Liver (tissue), 8 donors: ENCODE measurements at regions not wholly inside any gene's neighbourhood (a gene's known extent, or its start where the extent isn't known, plus 50 kb on each side); places are given as distances from the start of the nearest gene placed in this dataset.

Experiments used
- DNase-seq: peaks from one replicate; pipeline ENCODE4 v3.0.0-alpha.2; 2017; ENCODE audit warnings: low spot score
- H3K27ac ChIP-seq, 2 donors: one replicate each; pipeline ENCODE4 v1.7.0; 2013; ENCODE audit warnings: inconsistent platforms in 2 of 2, low read length in 2 of 2, control low read depth in 1 of 2, low read depth in 1 of 2, mild to moderate bottlenecking in 1 of 2
- H3K27me3 ChIP-seq, 4 donors: one replicate each; pipeline versions ENCODE4 v1.6.1 to v1.7.0; 2013; ENCODE audit warnings: low read length in 3 of 4, inconsistent platforms in 1 of 4, mild to moderate bottlenecking in 1 of 4, moderate library complexity in 1 of 4; ENCODE audit not compliant: control insufficient read depth in 4 of 4, insufficient read depth in 4 of 4
- H3K36me3 ChIP-seq, 4 donors: one replicate each; pipeline versions ENCODE4 v1.6.1 to v1.7.0; 2013; ENCODE audit warnings: low read length in 3 of 4, mild to moderate bottlenecking in 3 of 4, low read depth in 1 of 4, moderate library complexity in 1 of 4; ENCODE audit not compliant: control insufficient read depth in 4 of 4, insufficient read depth in 3 of 4
- H3K4me1 ChIP-seq, 4 donors: one replicate each; pipeline versions ENCODE4 v1.6.1 to v1.7.0; 2013; ENCODE audit warnings: low read length in 3 of 4, mild to moderate bottlenecking in 3 of 4, moderate library complexity in 1 of 4; ENCODE audit not compliant: control insufficient read depth in 4 of 4, insufficient read depth in 4 of 4
- H3K4me3 ChIP-seq, 3 donors: one replicate each; pipeline versions ENCODE4 v1.6.1 to v1.7.0; 2013; ENCODE audit warnings: low read length in 3 of 3, control low read depth in 1 of 3, low read depth in 1 of 3, mild to moderate bottlenecking in 1 of 3
- H3K9ac ChIP-seq, 2 donors: one replicate each; pipeline ENCODE4 v1.7.0; 2013; ENCODE audit warnings: low read length in 2 of 2, mild to moderate bottlenecking in 2 of 2, moderate library complexity in 2 of 2, control low read depth in 1 of 2, low read depth in 1 of 2
- H3K9me3 ChIP-seq, 4 donors: one replicate each; pipeline versions ENCODE4 v1.6.1 to v1.7.0; 2013; ENCODE audit warnings: low read length in 3 of 4; ENCODE audit not compliant: control insufficient read depth in 4 of 4
- ATF3 ChIP-seq: IDR thresholded peaks from 2 replicates; pipeline ENCODE4 v1.6.1; 2016; ENCODE audit warnings: antibody characterized with exemption
- EGR1 ChIP-seq, 2 donors: IDR thresholded peaks; 2 replicates each; pipeline ENCODE4 v1.6.1; 2016 to 2018; ENCODE audit warnings: antibody characterized with exemption in 2 of 2, low read depth in 2 of 2
- FOXA1 ChIP-seq: IDR thresholded peaks from 2 replicates; pipeline ENCODE4 v1.6.1; 2016; ENCODE audit warnings: antibody characterized with exemption
- FOXA2 ChIP-seq: IDR thresholded peaks from 2 replicates; pipeline ENCODE4 v1.6.1; 2016; ENCODE audit warnings: antibody characterized with exemption
- GABPA ChIP-seq, 2 donors: IDR thresholded peaks in 1 of 2; conservative IDR thresholded peaks in 1 of 2; 2 replicates each; pipeline ENCODE4 v1.6.1; 2016; ENCODE audit warnings: antibody characterized with exemption in 2 of 2, mild to moderate bottlenecking in 1 of 2, moderate library complexity in 1 of 2
- HNF4A ChIP-seq, 2 donors: conservative IDR thresholded peaks; 2 replicates each; pipeline ENCODE4 v1.6.1; 2016; ENCODE audit warnings: antibody characterized with exemption in 2 of 2, mild to moderate bottlenecking in 2 of 2
- HNF4G ChIP-seq: IDR thresholded peaks from 2 replicates; pipeline ENCODE4 v1.6.1; 2016; ENCODE audit warnings: antibody characterized with exemption
- JUND ChIP-seq, 2 donors: IDR thresholded peaks; 2 replicates each; pipeline ENCODE4 v1.6.1; 2016; ENCODE audit warnings: antibody characterized with exemption in 2 of 2
- NR2F2 ChIP-seq: IDR thresholded peaks from 2 replicates; pipeline ENCODE4 v1.6.1; 2016; ENCODE audit warnings: antibody characterized with exemption
- RAD21 ChIP-seq, 2 donors: IDR thresholded peaks; 2 replicates each; pipeline ENCODE4 v1.6.1; 2016; ENCODE audit warnings: antibody characterized with exemption in 2 of 2, mild to moderate bottlenecking in 2 of 2
- RXRA ChIP-seq, 2 donors: IDR thresholded peaks; 2 replicates each; pipeline ENCODE4 v1.6.1; 2017 to 2018; ENCODE audit warnings: antibody characterized with exemption in 2 of 2, mild to moderate bottlenecking in 1 of 2
- SP1 ChIP-seq: IDR thresholded peaks from 2 replicates; pipeline ENCODE4 v1.6.1; 2018; ENCODE audit warnings: antibody characterized with exemption, mild to moderate bottlenecking
- TAF1 ChIP-seq: conservative IDR thresholded peaks from 2 replicates; pipeline ENCODE4 v1.6.1; 2016; ENCODE audit warnings: antibody characterized with exemption, mild to moderate bottlenecking
- YY1 ChIP-seq: IDR thresholded peaks from 2 replicates; pipeline ENCODE4 v1.6.1; 2016; ENCODE audit warnings: antibody characterized with exemption, mild to moderate bottlenecking
- ZBTB33 ChIP-seq: IDR thresholded peaks from 2 replicates; pipeline ENCODE4 v1.6.1; 2016; ENCODE audit warnings: antibody characterized with exemption
- WGBS: extraction: QIAGEN DNeasy Blood & Tissue Kit; methylation state at CpG from one replicate; pipeline ENCODE4 v1.1.7; 2013; 5-methylcytosine and 5-hydroxymethylcytosine counted together
- TF ChIP-seq, protein P1 (sequence below): IDR thresholded peaks from 2 replicates; pipeline ENCODE4 v1.6.1; 2016; ENCODE audit warnings: antibody characterized with exemption, mild to moderate bottlenecking
- TF ChIP-seq, protein P2 (sequence below): IDR thresholded peaks from 2 replicates; pipeline ENCODE4 v1.6.1; 2016; ENCODE audit warnings: antibody characterized with exemption
- TF ChIP-seq, protein P3 (sequence below): fragments of 150-350 bp; IDR thresholded peaks from 2 replicates; pipeline ENCODE4 v1.5.1; 2017; ENCODE audit warnings: improper control_type of control experiment, low read depth, low read length; ENCODE audit not compliant: missing input control
- donor health status: healthy.
- donor health status: healthy.
- donor health status: healthy.
- donor health status: healthy.
- donor health status: healthy.

DNA sequence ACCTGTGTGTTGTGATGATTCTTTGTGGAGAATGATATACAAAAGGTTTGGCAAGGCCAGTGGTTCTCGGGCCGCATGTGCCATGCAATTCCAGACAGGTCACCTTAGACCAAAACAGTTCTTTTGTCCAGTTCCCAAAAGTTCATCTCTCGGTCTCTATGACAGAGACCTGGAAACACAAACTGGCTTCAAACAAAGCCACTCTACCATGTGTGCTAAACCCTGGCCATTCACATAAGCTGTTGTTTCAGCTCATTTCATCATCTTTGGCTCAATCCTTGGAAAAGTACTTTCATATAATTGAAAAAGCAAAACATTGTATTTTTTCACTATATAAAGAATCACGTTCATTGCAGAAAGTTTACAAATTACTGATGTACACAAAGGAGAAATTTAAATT, 210.5 kb upstream of the SEMA6A start:
- no peak overlapping the region for H3K9ac ChIP-seq
- WGBS, result 88% methylated on average over 4 of the region's 4 CpGs
- H3K27me3 ChIP-seq, result no peaks in the 10 kb centered on the region
- DNase-seq, result no peak
- no peak overlapping the region for H3K27ac ChIP-seq
- H3K36me3 ChIP-seq, result no peaks in the 10 kb centered on the region
- H3K4me3 ChIP-seq, result no peak overlapping the region
- peaks cover under 1 to 7% (median 4%) of the 10 kb centered on the region in 4 donors for H3K9me3 ChIP-seq
- H3K4me1 ChIP-seq, result no peaks in the 10 kb centered on the region
- TF ChIP-seq JUND (IDR thresholded peaks at IDR 0.05), result no peak
- TF ChIP-seq ZBTB33, result no peak
- TF ChIP-seq YY1, result no peak
- no peak for TF ChIP-seq FOXA2
- TF ChIP-seq RAD21 (IDR thresholded peaks at IDR 0.05), result no peak
- TF ChIP-seq EGR1 (IDR thresholded peaks at IDR 0.05; ENCODE audit: low read depth in 2 of 2), result no peak
- no peak for TF ChIP-seq ATF3
- TF ChIP-seq SP1, result no peak
- TF ChIP-seq FOXA1, result no peak
- TF ChIP-seq NR2F2, result no peak
- TF ChIP-seq, protein P1, sequence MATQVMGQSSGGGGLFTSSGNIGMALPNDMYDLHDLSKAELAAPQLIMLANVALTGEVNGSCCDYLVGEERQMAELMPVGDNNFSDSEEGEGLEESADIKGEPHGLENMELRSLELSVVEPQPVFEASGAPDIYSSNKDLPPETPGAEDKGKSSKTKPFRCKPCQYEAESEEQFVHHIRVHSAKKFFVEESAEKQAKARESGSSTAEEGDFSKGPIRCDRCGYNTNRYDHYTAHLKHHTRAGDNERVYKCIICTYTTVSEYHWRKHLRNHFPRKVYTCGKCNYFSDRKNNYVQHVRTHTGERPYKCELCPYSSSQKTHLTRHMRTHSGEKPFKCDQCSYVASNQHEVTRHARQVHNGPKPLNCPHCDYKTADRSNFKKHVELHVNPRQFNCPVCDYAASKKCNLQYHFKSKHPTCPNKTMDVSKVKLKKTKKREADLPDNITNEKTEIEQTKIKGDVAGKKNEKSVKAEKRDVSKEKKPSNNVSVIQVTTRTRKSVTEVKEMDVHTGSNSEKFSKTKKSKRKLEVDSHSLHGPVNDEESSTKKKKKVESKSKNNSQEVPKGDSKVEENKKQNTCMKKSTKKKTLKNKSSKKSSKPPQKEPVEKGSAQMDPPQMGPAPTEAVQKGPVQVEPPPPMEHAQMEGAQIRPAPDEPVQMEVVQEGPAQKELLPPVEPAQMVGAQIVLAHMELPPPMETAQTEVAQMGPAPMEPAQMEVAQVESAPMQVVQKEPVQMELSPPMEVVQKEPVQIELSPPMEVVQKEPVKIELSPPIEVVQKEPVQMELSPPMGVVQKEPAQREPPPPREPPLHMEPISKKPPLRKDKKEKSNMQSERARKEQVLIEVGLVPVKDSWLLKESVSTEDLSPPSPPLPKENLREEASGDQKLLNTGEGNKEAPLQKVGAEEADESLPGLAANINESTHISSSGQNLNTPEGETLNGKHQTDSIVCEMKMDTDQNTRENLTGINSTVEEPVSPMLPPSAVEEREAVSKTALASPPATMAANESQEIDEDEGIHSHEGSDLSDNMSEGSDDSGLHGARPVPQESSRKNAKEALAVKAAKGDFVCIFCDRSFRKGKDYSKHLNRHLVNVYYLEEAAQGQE, result no peak
- TF ChIP-seq HNF4G, result no peak
- TF ChIP-seq GABPA (IDR thresholded peaks at IDR 0.05 in 1 of 2, conservative IDR thresholded peaks at IDR 0.05 in 1 of 2), result no peak
- TF ChIP-seq RXRA (IDR thresholded peaks at IDR 0.05), result no peak
- TF ChIP-seq HNF4A (conservative IDR thresholded peaks at IDR 0.05), result no peak
- TF ChIP-seq, protein P2, sequence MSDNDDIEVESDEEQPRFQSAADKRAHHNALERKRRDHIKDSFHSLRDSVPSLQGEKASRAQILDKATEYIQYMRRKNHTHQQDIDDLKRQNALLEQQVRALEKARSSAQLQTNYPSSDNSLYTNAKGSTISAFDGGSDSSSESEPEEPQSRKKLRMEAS, result no peak

DNA sequence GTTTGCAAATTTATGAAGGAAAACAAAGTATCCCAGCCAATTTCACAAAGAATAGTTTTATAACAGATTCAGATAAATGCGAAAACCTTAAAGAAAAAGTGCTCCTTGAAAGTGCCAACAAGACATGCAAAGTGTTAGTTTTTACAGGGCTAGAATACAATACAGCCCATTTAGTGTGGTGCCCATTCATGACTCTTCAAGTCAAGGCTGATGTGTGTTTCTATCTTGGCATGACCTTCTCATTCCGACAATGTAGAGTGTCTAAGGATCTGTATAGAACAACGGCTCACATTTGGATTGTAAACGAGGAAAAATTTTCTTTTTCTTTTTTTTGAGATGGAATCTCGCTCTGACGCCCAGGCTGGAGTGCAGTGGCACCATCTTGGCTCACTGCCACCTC, 205.2 kb upstream of the SEMA6A start:
- 73% methylated on average over 6 of the region's 6 CpGs for WGBS
- H3K9ac ChIP-seq, result no peak overlapping the region
- H3K27me3 ChIP-seq, result no peaks in the 10 kb centered on the region
- no peak overlapping the region for H3K27ac ChIP-seq
- no peaks in the 10 kb centered on the region for H3K36me3 ChIP-seq
- no peak for DNase-seq
- H3K9me3 ChIP-seq, result peaks cover 0 to 1% (median 0%) of the 10 kb centered on the region in 4 donors
- no peak overlapping the region for H3K4me3 ChIP-seq
- peaks cover 0 to 6% (median 0%) of the 10 kb centered on the region in 4 donors for H3K4me1 ChIP-seq
- TF ChIP-seq JUND (IDR thresholded peaks at IDR 0.05) (no peak), RAD21 (IDR thresholded peaks at IDR 0.05) (no peak), ZBTB33 (no peak), RXRA (IDR thresholded peaks at IDR 0.05) (no peak), HNF4G (no peak), TAF1 (no peak), NR2F2 (no peak), FOXA1 (no peak), YY1 (no peak), EGR1 (IDR thresholded peaks at IDR 0.05; ENCODE audit: low read depth in 2 of 2) (no peak), HNF4A (conservative IDR thresholded peaks at IDR 0.05) (no peak), GABPA (IDR thresholded peaks at IDR 0.05 in 1 of 2, conservative IDR thresholded peaks at IDR 0.05 in 1 of 2) (no peak)
- TF ChIP-seq, protein P3, sequence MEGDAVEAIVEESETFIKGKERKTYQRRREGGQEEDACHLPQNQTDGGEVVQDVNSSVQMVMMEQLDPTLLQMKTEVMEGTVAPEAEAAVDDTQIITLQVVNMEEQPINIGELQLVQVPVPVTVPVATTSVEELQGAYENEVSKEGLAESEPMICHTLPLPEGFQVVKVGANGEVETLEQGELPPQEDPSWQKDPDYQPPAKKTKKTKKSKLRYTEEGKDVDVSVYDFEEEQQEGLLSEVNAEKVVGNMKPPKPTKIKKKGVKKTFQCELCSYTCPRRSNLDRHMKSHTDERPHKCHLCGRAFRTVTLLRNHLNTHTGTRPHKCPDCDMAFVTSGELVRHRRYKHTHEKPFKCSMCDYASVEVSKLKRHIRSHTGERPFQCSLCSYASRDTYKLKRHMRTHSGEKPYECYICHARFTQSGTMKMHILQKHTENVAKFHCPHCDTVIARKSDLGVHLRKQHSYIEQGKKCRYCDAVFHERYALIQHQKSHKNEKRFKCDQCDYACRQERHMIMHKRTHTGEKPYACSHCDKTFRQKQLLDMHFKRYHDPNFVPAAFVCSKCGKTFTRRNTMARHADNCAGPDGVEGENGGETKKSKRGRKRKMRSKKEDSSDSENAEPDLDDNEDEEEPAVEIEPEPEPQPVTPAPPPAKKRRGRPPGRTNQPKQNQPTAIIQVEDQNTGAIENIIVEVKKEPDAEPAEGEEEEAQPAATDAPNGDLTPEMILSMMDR, result no peak
